ENCODE measurements at regions not wholly inside any gene's neighbourhood (a gene's known extent, or its start where the extent isn't known, plus 50 kb on each side); places are given as distances from the start of the nearest gene placed in this dataset.
"Not testable (repeated sequence)": the region's sequence is repeated elsewhere in the genome, so short reads cannot be mapped to it uniquely, and the experiment has no call there.

DNA sequence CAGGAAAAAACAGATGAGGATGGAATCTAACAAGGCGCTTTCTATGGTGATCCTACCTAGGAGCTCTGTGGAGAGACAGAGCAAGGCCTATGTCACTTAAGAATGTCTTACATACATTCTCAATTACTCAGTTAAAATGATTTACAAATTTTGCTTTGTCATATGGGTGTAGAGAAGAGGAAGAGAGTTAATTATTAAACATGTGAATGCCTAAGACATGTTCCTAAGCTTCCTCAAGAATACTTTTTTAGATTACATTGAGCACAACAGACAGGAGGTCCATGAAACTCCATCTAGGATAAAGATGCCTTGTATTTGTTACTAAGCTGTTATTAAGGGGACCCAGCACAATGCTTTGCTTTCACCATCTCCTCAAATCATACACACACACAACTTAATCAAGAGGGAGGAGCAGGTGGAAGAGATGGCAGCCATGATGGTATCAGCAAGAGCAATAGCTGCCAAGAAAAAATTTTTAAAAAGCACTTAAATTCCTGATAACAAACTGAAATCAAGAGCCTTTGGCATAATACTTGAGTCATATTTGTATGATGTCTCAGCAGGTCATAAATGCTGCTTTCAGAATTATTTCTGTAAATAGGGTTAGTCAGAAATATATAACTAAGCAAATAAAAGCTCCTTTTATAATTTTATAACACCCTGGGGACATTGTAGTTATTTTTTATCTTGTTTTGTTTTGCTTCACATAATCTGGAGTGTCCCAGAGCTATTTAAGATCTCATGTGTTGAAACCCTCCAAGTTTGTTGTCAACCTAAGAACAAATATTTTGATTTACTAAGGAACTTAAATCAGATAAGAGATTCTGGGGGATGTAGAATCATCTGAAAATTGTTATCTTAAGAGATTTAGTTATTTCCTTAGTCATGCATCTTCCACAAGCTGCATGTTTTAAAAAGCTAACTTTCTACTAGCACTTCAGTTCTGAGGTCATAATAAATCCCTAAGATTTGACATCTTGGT lies 70.0 kb upstream of the CD2AP start:
- intact Hi-C loops (cut with micrococcal nuclease): no loop called here

DNA sequence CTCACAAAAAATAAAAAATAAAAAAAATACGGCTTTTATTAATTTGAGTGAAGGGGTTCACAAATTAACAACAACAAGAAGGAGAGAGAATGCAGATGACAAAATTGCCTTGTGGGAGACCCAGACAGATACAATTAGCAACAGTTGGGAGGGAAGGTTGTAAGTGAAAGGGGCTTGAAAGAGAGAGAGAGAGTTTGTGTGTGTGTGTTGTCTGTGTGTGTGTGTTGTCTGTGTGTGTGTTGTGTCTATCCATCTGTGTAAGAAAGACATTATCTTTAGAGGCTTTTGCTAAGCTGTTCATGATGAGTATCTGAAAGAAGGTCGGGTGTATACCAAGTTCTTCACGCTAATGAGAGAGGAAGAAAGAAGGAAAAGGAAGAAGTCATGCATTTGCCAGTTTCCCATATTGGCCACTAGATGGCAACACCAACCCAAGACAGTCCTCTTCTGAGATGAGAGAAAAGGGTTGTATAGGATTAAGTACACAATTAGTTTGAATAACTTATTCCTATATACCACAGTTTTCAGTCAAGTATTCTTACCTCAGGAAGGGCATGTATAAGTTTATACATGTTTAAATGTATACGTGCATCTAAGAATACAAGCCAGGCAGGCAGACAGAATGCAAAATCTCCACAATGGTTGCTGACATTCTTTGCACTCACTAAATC lies 63.7 kb upstream of the CD2AP start:
- intact Hi-C loops (cut with micrococcal nuclease): loop anchor here (1.0 to 2.0 kb wide), 7 partner anchors 64 to 1996 kb away; no protein-coding TSS in a partner anchor

- intact Hi-C loops (cut with micrococcal nuclease): loop anchor here (1.0 to 2.0 kb wide), 7 partner anchors 64 to 1996 kb away; no protein-coding TSS in a partner anchor
Observed at GRCh38 chr6:47414423-47415167, 63.0 kb upstream of the CD2AP start.

DNA sequence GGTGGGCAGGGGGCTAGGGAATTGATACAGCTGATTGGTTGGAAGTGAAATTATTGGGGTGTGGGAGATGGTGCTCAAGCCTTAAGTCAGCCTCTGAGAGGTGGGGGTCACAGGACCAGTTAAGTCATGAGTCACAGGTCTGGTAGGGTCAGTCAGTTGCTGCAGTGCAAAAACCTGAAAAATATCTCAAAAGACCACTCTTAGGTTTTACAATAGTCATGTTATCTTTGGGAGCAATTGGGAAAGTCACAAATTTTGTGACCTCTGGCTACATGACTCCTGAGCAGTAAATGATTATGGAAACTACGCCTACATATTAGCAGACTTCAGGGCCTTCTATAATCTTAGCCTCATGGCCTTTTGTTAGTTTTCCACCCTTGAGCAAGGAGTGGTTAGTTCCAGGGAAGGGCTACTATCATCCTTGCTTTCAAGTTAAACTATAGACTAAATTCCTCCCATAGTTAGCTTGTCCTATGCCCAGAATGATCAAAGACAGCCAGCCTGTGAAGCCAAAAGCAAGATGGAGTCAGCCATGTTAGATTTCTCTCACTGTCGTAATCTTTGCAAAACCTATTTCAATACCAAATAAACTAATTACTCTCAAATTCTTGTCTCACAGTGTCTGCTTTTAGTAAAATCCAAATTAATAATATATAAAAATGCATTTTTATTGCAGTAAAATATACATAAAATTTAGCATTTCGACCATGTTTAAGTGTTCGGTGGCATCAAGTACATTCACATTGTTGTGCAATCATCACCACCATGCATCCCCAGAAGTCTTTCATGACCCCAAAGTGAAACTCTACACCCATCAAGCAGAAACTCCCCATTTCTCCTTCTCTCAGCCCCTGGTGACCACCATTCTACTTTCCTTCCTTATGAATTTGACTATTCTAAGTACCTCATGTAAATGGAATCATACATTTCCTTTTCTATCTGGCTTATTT lies 60.9 kb upstream of the CD2AP start:
- intact Hi-C loops (cut with micrococcal nuclease): no loop called here

DNA sequence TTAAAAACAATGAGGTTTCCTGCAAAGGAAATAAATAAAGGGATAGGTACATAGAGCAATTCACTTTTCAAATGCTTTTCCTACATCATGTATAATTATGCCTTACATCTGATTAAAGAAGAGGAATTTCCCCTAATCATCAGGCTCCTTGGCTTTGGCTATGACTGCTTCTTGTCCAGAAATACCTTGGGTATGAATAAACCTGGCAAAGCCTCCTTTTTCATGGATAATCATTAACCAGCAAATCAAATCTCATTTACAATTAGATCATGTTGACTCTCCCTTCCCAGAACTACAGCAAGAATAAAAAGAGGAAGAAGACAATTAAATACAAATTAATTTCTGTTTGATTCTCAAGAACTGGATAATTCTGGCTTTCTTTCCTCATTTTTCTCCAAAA lies 58.0 kb upstream of the CD2AP start:
- intact Hi-C loops (cut with micrococcal nuclease): no loop called here

DNA sequence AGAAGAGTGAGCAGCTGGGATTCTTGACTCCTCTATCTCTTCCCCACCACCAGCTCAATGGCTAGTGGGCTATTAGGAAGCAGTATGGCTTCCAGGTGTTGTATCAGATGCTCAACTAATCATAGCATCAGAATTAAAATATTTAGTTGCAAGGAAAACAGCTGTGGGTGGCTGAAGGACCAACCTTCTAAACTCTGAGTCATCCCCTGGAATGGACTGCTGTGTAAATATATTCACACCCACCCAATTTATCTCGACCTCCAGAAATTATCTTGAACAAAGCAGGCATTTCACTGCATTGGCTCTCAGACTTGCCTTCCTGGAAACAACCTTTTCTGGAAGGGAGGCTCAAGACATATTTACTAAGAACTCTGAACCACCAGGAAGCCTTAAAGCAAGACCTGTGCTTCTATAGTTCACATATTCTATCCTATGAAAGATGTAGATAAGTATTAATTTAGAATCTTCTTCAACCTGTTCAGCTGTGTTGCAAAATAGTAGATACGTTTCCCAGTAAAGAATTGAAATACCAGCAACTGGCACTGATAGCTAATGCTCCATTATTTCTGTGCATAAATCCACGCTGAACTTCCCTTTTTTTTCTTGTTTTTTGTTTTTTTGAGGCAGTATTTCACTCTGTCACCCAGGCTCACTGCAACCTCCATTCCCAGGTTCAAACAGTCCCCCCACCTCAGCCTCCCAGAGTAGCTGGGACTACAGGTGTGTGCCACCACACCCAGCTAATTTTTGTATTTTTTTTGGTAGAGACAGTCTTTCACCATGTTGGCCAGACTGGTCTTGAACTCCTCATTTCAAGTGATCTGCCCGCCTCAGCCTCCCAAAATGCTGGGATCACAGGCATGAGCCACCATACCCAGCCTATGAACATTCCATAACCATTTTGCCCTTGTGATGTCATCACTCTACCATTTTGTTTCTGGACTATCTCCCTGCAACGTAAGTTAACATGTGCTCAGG lies 56.9 kb upstream of the CD2AP start:
- intact Hi-C loops (cut with micrococcal nuclease): no loop called here

GRCh38 chr6:47423079-47423478 lies 54.5 kb upstream of the CD2AP start:
- intact Hi-C loops (cut with micrococcal nuclease): no loop called here

DNA sequence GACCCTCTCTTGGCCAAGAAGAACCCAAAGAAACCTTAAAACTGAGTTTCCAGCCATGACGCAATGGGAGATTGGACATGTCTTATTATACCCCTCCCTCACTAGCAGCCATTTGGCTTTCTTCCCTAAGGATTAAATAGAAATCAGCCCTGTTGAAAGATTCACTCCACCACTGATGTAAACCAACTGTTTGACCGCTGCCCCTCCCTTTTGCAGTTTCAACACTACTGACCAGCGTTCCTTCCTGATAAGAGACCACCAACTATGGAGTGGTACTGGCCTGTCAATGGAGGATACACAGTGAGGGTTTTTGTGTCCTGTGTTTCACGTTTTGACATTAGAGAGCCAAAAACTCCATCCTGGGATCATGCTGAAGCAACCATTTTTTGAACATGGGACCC lies 53.2 kb upstream of the CD2AP start:
- intact Hi-C loops (cut with micrococcal nuclease): no loop called here

DNA sequence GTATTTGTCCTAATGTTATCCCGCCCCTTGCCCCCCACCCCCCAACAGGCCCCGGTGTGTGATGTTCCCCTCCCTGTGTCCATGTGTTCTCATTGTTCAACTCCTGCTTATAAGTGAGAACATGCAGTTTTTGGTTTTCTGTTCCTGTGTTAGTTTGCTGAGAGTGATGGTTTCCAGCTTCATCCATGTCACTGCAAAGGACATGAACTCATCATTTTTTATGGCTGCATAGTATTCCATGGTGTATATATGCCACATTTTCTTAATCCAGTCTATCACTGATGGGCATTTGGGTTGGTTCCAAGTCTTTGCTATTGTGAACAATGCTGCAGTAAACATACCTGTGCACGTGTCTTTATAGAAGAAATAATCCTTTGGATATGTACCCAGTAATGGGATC lies 51.9 kb upstream of the CD2AP start:
- intact Hi-C loops (cut with micrococcal nuclease): not testable (repeated sequence)

GRCh38 chr6:47426524-47427302 lies 50.9 kb upstream of the CD2AP start:
- intact Hi-C loops (cut with micrococcal nuclease): no loop called here

- intact Hi-C loops (cut with micrococcal nuclease): no loop called here
Observed at GRCh38 chr6:47427680-47428079, 49.9 kb upstream of the CD2AP start.

Measured in T-helper 1 cell treated with Interleukin-12 subunit alpha and Interleukin-12 subunit beta and Interleukin-4 antibody, amounts not matched to agents 30 ng/mL and 1 ng/mL, for 36 hours (primary cell).